T-helper 1 cell treated with Interleukin-12 subunit alpha and Interleukin-12 subunit beta and Interleukin-4 antibody, amounts not matched to agents 30 ng/mL and 1 ng/mL, for 36 hours (primary cell): ENCODE measurements at regions not wholly inside any gene's neighbourhood (a gene's known extent, or its start where the extent isn't known, plus 50 kb on each side); places are given as distances from the start of the nearest gene placed in this dataset.
"Not testable (repeated sequence)": the region's sequence is repeated elsewhere in the genome, so short reads cannot be mapped to it uniquely, and the experiment has no call there.

Experiments
- intact Hi-C: fragments of 100-400 bp; cut with micrococcal nuclease; formaldehyde crosslinking; loops from one replicate; pipeline ENCODE4 v1.15.1; 2024

DNA sequence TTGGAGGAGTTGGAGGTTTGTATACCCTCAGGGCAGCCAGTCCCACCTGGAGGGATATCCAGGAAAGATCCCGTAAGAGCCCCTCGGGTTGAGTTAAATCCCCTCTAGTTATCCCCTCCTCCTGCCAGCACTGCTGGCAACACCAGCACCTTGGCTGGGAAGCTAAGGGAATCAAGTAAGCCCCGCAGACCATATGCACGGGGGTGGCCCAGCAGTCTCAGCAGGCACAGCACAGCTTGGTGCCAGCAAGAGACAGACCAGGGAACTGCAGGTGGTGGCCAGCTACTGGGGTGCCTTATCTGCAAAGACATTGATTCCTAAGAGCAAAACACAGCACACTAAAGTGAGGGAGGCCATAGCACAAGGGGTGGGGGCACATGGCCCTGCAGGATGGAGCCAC lies 173.8 kb downstream of the GOLGA6L4 start:
- intact Hi-C loops: not testable (repeated sequence)

- intact Hi-C loops: not testable (repeated sequence)
These were observed 179.2 kb upstream of the ZSCAN2 start for GRCh38 chr15:84421513-84422181.

- intact Hi-C loops: not testable (repeated sequence)
These were observed 175.5 kb upstream of the ZSCAN2 start for GRCh38 chr15:84425327-84425726.

DNA sequence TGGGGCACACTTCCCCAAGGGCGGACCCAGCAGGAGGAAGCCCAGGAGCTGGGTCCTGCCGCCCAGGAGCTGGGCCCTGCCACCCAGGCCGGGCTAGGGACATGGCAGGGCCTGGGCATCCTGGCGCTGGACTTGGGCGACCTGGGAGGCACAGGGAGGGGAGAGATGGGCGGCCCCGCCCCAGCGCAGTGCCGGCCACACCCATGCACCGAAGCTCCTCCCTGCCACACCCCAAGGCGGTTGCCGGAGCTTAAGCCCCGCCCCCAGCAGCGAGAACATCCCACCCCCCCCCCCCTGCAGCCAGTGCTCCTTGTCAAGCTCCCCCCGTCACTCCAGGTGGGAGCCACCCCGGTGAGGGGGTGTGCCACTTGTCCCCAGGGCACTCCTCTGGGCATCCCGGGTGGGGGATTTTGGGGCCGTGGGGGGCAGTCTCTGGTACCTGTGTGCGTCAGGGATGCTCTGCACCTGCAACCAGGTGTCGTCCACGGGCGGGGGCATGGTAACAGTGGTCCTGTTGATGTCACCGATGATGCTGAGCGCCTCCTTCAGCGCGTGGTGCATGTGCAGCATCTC lies 127.4 kb upstream of the ZSCAN2 start:
- intact Hi-C loops: not testable (repeated sequence)

DNA sequence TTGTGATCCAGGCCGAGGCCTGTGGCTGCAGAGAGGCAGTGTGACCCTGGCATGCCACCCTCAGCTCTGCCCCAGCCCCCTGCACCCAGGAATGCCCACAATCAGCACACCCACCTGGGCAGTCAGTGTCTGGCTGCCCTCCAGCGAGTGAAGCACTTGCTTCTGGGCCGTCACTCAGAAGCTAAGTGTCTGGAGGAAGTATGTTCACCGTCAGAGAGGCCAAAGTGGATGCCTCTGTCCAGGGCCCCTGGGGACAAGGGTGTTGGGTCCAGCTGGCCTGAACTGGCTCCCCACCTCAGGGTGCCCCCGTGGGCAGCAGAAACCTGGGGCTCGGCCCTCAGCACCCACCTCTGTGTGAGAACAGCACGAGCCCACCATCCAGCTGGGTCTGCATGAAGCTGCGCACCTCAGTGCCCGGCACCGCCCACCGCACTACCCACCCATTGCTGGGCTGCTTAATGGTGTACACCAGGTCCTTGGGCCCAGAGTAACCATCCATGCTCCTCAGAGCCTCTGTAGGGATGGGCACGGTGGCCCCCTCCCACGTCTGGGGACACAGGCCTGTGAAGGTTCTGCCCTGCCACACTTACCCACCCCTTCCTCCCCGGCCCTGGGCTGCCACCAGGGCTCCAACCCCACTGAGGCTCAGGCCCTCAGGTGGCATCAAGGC lies 124.3 kb upstream of the ZSCAN2 start:
- intact Hi-C loops: not testable (repeated sequence)

DNA sequence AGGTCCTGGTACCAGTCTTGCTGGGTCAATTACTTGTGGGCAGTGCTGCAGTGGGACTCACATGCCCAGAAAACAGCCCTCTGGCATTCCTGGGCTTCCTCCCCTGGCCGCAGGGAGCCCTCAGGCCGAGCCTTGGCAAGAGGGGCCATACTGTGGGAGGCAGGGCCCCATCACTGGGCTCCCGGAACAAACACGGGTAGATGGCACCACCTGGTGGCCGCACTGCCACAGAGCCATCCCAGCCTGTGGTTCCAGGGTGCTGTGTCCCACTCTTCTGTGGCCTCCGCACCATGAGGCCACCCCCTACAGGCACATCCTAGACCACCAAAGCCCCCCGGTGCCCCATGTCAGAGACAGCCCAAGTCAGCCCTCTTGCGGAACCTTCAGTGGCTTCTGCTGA lies 123.3 kb upstream of the ZSCAN2 start:
- intact Hi-C loops: not testable (repeated sequence)

DNA sequence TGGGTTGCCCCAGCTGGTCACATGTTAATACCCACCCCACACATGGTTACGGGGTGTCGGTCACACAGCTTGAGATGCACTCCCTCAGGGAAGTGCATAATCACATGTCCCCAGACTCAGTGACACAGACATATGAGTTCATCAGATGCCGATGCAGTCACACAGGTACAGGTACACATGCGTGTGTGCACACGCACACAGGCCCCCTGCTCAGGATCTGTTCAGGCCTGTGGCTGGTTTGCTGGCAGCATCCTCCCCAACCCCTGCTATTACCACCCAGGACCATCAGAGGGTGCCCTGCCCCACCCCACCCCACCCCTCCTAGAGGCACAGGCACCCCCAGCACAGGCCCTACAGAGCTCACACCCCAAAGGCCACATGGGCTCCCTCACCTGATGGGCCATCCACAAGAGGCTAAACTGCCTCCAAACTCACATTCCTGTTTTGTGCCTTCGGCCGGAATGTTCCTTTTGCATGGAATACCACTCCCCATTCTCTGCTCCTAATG lies 120.6 kb upstream of the ZSCAN2 start:
- intact Hi-C loops: not testable (repeated sequence)

DNA sequence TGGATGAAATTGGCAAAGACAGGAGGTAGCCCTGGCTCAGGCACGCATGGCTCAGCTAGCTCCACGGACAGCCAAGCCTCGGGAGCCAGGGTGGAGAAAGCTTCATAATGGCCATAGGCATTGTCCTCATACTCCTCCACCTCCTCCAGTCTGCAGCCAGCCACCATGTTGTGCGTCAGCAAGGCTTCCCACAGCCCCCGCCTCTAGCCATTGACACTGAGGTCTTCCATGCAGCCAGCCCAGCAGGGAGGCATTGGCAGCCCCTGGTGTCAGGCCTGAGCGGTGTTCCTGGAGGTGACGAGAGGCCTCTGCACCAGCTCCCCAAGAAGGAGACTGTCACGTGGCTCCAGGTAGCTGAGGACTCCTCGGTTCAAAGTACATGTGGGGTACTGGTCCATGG lies 117.0 kb upstream of the ZSCAN2 start:
- intact Hi-C loops: not testable (repeated sequence)

- intact Hi-C loops: not testable (repeated sequence)
These were observed 100.5 kb upstream of the ZSCAN2 start for GRCh38 chr15:84500165-84500889.

DNA sequence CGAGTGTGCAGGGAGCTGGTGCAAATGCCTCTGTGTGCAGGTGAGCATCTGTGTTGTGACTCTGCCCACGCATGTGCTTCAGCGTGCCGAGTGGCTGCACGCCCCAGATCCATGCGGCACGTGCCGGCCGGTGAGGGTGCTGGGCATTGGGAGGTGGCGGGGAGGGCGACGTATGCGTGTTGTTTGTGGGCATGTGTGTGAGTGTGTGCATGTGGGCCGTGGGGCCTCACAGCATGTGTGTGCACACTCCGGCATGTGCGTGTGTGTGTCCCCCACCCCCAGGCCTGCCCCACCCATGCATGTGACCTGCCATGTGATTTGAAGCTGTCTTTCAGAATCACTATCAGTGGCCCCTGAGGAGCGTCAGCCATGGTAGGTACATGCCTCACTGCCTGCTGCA lies 97.7 kb upstream of the ZSCAN2 start:
- intact Hi-C loops: not testable (repeated sequence)

DNA sequence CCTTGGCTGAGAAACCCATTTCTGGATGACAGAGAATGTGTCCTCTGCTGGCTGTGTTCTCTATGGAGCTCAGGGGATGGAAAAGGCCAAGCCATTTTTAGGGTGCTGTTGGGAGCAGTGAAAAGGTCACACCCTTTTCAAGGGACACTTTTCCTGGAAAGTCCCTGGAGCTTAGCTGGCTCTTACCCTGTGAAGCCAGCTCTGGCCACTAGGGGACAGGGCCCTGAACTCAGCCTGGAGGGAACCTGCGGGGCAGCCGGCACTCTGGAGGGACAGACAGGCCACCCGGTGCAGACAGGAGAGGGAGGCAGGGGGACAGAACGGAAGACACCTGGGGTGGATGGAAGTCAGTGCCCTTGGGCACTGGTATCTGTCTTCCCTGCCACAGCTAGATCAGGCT lies 95.3 kb upstream of the ZSCAN2 start:
- intact Hi-C loops: not testable (repeated sequence)

- intact Hi-C loops: not testable (repeated sequence)
These were observed 88.5 kb upstream of the ZSCAN2 start for GRCh38 chr15:84512324-84512723.

DNA sequence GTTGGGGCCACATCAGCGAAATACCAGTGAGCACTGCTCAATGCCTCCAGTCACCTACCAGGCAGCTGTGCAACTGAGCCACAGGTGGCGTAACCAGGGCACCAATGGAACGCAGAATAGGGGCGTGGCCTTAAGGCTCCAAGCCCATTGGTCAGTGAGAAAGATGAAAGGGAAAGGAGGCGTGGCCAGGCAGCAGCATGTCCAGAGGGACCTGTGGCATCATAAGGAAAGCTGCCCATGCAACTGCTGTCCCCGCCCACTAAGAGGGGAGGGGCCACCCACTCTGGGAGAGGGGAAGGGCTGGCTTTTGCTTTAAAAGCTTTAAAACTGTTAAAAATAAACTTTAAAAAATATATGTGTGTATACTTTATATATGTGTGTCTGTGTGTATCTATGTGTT lies 84.0 kb upstream of the ZSCAN2 start:
- intact Hi-C loops: not testable (repeated sequence)

DNA sequence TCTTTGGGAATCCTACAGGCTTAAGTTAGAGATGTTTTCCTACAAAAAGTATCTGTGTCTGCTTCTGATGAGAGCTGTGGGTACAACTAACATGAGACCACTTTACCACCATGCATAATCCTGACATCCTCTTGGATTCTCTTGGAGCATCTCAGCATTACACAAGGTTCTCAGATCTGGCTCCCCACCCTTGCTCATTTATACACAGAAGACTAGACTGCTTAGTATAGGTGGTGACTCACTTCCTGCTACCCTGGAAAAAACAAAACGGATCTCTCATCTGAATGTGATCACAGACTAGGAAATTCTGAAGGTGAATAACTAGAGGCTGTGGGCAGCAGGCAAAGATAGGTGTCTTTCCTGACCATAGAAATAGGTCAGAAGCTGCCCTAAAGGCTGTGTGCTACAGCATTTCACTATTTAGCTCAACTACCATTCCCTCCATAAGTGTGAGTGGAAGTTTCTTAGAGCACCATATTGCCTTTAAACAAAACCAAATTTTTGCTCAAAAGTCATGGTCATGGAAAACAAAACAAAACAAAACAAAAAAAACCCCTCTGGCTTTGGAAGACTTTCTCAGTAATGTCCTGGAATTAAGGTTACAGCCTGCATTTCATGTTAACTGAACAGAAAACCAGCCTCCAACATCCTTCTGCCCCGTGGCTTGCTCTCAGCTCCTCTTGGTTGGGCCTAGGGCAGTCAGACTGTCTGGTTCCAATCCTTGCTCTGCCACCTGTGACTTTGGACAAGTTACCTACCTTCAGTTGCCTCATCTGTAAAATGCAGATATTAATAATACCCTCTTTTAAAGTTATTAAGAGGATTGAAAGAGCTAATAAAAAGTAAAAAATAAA lies 75.1 kb upstream of the ZSCAN2 start:
- intact Hi-C loops: not testable (repeated sequence)

DNA sequence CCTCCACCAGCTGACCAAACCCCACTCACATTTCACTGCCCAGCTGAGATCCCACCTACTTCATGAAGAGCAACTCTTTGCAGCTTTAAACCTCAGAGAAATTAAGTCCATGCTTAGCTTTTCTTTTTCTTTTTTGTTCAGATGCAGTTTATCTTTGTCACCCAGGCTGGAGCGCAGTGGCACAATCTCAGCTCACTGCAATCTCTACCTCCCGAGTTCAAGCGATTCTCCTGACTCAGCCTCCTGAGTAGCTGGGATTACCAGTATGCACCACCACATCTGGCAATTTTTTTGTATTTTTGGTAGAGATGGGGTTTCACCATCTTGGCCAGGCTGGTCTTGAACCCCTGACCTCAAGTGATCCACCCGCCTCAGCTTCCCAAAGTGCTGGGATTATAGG lies 70.1 kb upstream of the ZSCAN2 start:
- intact Hi-C loops: loop anchor here (10.0 kb wide), 1 partner anchor 64 kb away; no protein-coding TSS in a partner anchor

GRCh38 chr15:84531223-84531622 lies 69.6 kb upstream of the ZSCAN2 start:
- intact Hi-C loops: loop anchor here (10.0 kb wide), 1 partner anchor 64 kb away; no protein-coding TSS in a partner anchor

DNA sequence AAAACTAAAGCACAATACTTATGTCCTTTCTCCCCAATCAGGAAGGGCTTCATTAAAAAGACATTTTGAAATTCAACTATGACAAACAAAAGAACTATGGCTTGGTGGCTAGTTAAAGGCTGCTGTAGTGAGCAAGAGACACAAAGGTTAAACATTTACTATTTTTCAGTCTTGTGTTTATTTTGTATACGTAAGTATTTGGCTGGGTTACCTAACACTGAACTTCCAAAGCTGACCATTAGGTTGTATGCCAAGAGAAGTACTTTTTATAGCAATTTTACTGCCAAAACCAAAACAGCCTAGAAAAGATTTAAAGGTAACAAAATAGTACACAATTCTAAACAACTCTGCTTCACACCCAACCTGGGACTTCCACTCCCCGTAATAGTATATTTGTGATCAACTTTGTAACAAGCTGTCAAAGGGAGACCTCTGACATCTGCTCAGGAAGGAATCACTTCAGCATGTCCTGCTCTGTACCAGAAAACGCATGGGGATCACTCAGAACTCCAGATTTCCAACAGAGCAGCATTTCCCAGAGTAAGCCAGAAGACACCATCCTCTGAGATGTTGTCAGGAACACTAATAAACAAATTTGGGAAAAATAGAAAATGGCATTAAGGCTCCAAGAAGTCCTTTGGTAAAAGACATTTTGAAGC lies 69.0 kb upstream of the ZSCAN2 start:
- intact Hi-C loops: loop anchor here (10.0 kb wide), 1 partner anchor 63 kb away; no protein-coding TSS in a partner anchor

- intact Hi-C loops: loop anchor here (10.0 kb wide), 1 partner anchor 61 kb away; no protein-coding TSS in a partner anchor
These were observed 67.1 kb upstream of the ZSCAN2 start for GRCh38 chr15:84533705-84534104.

- intact Hi-C loops: loop anchor here (10.0 kb wide), 1 partner anchor 60 kb away; no protein-coding TSS in a partner anchor
These were observed 66.1 kb upstream of the ZSCAN2 start for GRCh38 chr15:84534561-84535235.
